ENCODE measurements at regions not wholly inside any gene's neighbourhood (a gene's known extent, or its start where the extent isn't known, plus 50 kb on each side); places are given as distances from the start of the nearest gene placed in this dataset.
A peak's percentile ranks its signal among the peaks of the same experiment; 100 is the strongest.

- TF ChIP-seq CTCF (IDR thresholded peaks at IDR 0.05; ENCODE audit: low read depth, low read length, missing control alignments): no peak
- DNase-seq (ENCODE audit: low read depth): no peak
- H3K4me3 ChIP-seq (ENCODE audit: low read depth, low read length): no peak overlapping the region
Measured at GRCh38 chr10:110408943-110409342, 88.8 kb upstream of the DUSP5 start.

GRCh38 chr10:110409488-110409887, 88.2 kb upstream of the DUSP5 start:
- no peak for TF ChIP-seq CTCF (IDR thresholded peaks at IDR 0.05; ENCODE audit: low read depth, low read length, missing control alignments)
- no peak for DNase-seq (ENCODE audit: low read depth)
- no peak overlapping the region for H3K4me3 ChIP-seq (ENCODE audit: low read depth, low read length)

GRCh38 chr10:110409926-110410325, 87.8 kb upstream of the DUSP5 start:
- TF ChIP-seq CTCF (IDR thresholded peaks at IDR 0.05; ENCODE audit: low read depth, low read length, missing control alignments): no peak
- no peak for DNase-seq (ENCODE audit: low read depth)
- peak overlapping the region; percentile 15 for H3K4me3 ChIP-seq (ENCODE audit: low read depth, low read length)

GRCh38 chr10:110410329-110411046, 87.2 kb upstream of the DUSP5 start:
- no peak for DNase-seq (ENCODE audit: low read depth)
- H3K4me3 ChIP-seq (ENCODE audit: low read depth, low read length): peak overlapping the region; percentile 15
- no peak for TF ChIP-seq CTCF (IDR thresholded peaks at IDR 0.05; ENCODE audit: low read depth, low read length, missing control alignments)

- TF ChIP-seq CTCF (IDR thresholded peaks at IDR 0.05; ENCODE audit: low read depth, low read length, missing control alignments): no peak
- H3K4me3 ChIP-seq (ENCODE audit: low read depth, low read length): no peak overlapping the region
- DNase-seq (ENCODE audit: low read depth): no peak
Measured at GRCh38 chr10:110411047-110411410, 86.7 kb upstream of the DUSP5 start.

GRCh38 chr10:110413049-110413783, 84.5 kb upstream of the DUSP5 start:
- H3K4me3 ChIP-seq (ENCODE audit: low read depth, low read length): no peak overlapping the region
- no peak for TF ChIP-seq CTCF (IDR thresholded peaks at IDR 0.05; ENCODE audit: low read depth, low read length, missing control alignments)
- no peak for DNase-seq (ENCODE audit: low read depth)
